Astrocyte (in vitro differentiated cells and primary cell): ENCODE measurements at regions not wholly inside any gene's neighbourhood (a gene's known extent, or its start where the extent isn't known, plus 50 kb on each side); places are given as distances from the start of the nearest gene placed in this dataset.

Experiments used
- DNase-seq: peaks from one replicate; pipeline ENCODE4 v3.0.0-alpha.2; 2010; ENCODE audit warnings: low read depth
- FAIRE-seq: peaks from 2 replicates; lab custom pipeline; 2011; peaks lifted over from hg19 to GRCh38; lab: Jason Lieb, UNC
- H2AFZ ChIP-seq: 2 replicates; pipeline ENCODE4 v1.6.0; 2012; ENCODE audit warnings: low read depth, low read length, inconsistent platforms
- H3K27ac ChIP-seq: 2 replicates; pipeline ENCODE4 v1.5.1; 2011; ENCODE audit warnings: low read depth, low read length, inconsistent platforms
- H3K27me3 ChIP-seq: 2 replicates; pipeline ENCODE4 v1.6.0; 2011; ENCODE audit warnings: low read length, inconsistent platforms; ENCODE audit not compliant: insufficient read depth
- H3K36me3 ChIP-seq: 2 replicates; pipeline ENCODE4 v1.5.1; 2011; ENCODE audit warnings: low read length, inconsistent platforms; ENCODE audit not compliant: insufficient read depth
- H3K4me1 ChIP-seq: 2 replicates; pipeline ENCODE4 v1.5.1; 2011; ENCODE audit warnings: low read length, inconsistent platforms; ENCODE audit not compliant: insufficient read depth
- H3K4me2 ChIP-seq: 2 replicates; pipeline ENCODE4 v1.6.0; 2012; ENCODE audit warnings: low read length, inconsistent platforms
- H3K4me3 ChIP-seq: 2 replicates; pipeline ENCODE4 v1.5.1; 2011; ENCODE audit warnings: low read depth, mild to moderate bottlenecking, low read length, inconsistent platforms; ENCODE audit not compliant: insufficient read depth
- H3K79me2 ChIP-seq: 2 replicates; pipeline ENCODE4 v1.6.0; 2012; ENCODE audit warnings: mild to moderate bottlenecking, low read length, inconsistent platforms; ENCODE audit not compliant: insufficient read depth
- H3K9ac ChIP-seq: 2 replicates; pipeline ENCODE4 v1.6.0; 2012; ENCODE audit warnings: mild to moderate bottlenecking, low read length, inconsistent platforms
- H3K9me3 ChIP-seq: 2 replicates; pipeline ENCODE4 v1.5.1; 2012; ENCODE audit warnings: low read depth, mild to moderate bottlenecking, low read length, inconsistent platforms; ENCODE audit not compliant: insufficient read depth
- H4K20me1 ChIP-seq: 2 replicates; pipeline ENCODE4 v1.6.0; 2012; ENCODE audit warnings: low read length, inconsistent platforms; ENCODE audit not compliant: insufficient read depth
- H3K27ac Mint-ChIP-seq: one replicate; pipeline ENCODE4 v1.8.0; 2021; ENCODE audit warnings: mild to moderate bottlenecking, mixed read lengths; ENCODE audit not compliant: unreplicated experiment
- H3K27me3 Mint-ChIP-seq: one replicate; pipeline ENCODE4 v1.8.0; 2021; ENCODE audit warnings: low read depth, mixed read lengths; ENCODE audit not compliant: unreplicated experiment
- H3K36me3 Mint-ChIP-seq: one replicate; pipeline ENCODE4 v1.8.0; 2021; ENCODE audit warnings: low read depth, mixed read lengths; ENCODE audit not compliant: unreplicated experiment
- H3K4me1 Mint-ChIP-seq: one replicate; pipeline ENCODE4 v1.8.0; 2021; ENCODE audit warnings: low read depth, mixed read lengths; ENCODE audit not compliant: unreplicated experiment
- H3K4me3 Mint-ChIP-seq: one replicate; pipeline ENCODE4 v1.8.0; 2021; ENCODE audit warnings: mild to moderate bottlenecking, moderate library complexity, mixed read lengths; ENCODE audit not compliant: unreplicated experiment
- H3K9me3 Mint-ChIP-seq: one replicate; pipeline ENCODE4 v1.8.0; 2021; ENCODE audit warnings: mild to moderate bottlenecking, mixed read lengths; ENCODE audit not compliant: unreplicated experiment
- EZH2 ChIP-seq: IDR thresholded peaks from 2 replicates; pipeline ENCODE4 v1.6.1; 2012; ENCODE audit warnings: mild to moderate bottlenecking, low read length, inconsistent platforms; ENCODE audit not compliant: insufficient read depth
- TF ChIP-seq, protein P1 (sequence below): IDR thresholded peaks from 2 replicates; pipeline ENCODE4 v1.5.1; 2011; ENCODE audit warnings: low read depth, mild to moderate bottlenecking, inconsistent platforms, low read length, moderate library complexity; ENCODE audit not compliant: insufficient read depth

DNA sequence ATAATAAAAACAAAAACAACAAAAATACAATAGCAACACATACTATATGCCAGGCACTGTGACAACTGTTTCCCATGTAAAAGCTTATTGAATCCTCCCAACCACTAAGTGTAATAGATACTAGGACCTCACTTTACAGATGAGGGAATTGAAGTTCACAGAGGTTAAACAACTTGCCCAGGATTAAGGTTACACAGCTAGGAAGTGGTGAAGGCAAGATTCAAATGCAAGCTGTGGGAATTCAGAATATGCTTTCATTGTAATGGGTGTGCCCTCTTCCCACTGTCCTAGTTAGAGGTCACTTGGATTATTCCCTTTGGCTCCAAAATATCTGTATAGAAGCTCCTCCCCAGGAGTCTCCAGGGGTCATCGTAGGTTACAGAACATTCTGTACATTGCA lies 231.1 kb downstream of the MREG start:
- no peak overlapping the region for H3K9ac ChIP-seq
- H3K4me1 ChIP-seq = peaks cover 17% of the 10 kb centered on the region
- H3K79me2 ChIP-seq = no peaks in the 10 kb centered on the region
- peaks cover 14% of the 10 kb centered on the region for H3K4me1 Mint-ChIP-seq
- DNase-seq (no peak), FAIRE-seq (no peak)
- no peaks in the 10 kb centered on the region for H3K9me3 ChIP-seq
- TF ChIP-seq EZH2 = no peak
- TF ChIP-seq, protein P1, sequence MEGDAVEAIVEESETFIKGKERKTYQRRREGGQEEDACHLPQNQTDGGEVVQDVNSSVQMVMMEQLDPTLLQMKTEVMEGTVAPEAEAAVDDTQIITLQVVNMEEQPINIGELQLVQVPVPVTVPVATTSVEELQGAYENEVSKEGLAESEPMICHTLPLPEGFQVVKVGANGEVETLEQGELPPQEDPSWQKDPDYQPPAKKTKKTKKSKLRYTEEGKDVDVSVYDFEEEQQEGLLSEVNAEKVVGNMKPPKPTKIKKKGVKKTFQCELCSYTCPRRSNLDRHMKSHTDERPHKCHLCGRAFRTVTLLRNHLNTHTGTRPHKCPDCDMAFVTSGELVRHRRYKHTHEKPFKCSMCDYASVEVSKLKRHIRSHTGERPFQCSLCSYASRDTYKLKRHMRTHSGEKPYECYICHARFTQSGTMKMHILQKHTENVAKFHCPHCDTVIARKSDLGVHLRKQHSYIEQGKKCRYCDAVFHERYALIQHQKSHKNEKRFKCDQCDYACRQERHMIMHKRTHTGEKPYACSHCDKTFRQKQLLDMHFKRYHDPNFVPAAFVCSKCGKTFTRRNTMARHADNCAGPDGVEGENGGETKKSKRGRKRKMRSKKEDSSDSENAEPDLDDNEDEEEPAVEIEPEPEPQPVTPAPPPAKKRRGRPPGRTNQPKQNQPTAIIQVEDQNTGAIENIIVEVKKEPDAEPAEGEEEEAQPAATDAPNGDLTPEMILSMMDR = no peak
- H3K4me2 ChIP-seq = no peak overlapping the region
- H3K27ac Mint-ChIP-seq = peak overlapping the region; percentile 28
- no peak overlapping the region for H3K4me3 ChIP-seq
- no peaks in the 10 kb centered on the region for H3K27me3 ChIP-seq
- no peak overlapping the region for H3K27ac ChIP-seq
- H3K27me3 Mint-ChIP-seq = no peaks in the 10 kb centered on the region
- H3K36me3 Mint-ChIP-seq = peaks cover 2% of the 10 kb centered on the region
- H4K20me1 ChIP-seq = no peaks in the 10 kb centered on the region
- H3K9me3 Mint-ChIP-seq = peaks cover 5% of the 10 kb centered on the region
- H3K36me3 ChIP-seq = no peaks in the 10 kb centered on the region
- no peak overlapping the region for H2AFZ ChIP-seq
- H3K4me3 Mint-ChIP-seq = no peak overlapping the region

DNA sequence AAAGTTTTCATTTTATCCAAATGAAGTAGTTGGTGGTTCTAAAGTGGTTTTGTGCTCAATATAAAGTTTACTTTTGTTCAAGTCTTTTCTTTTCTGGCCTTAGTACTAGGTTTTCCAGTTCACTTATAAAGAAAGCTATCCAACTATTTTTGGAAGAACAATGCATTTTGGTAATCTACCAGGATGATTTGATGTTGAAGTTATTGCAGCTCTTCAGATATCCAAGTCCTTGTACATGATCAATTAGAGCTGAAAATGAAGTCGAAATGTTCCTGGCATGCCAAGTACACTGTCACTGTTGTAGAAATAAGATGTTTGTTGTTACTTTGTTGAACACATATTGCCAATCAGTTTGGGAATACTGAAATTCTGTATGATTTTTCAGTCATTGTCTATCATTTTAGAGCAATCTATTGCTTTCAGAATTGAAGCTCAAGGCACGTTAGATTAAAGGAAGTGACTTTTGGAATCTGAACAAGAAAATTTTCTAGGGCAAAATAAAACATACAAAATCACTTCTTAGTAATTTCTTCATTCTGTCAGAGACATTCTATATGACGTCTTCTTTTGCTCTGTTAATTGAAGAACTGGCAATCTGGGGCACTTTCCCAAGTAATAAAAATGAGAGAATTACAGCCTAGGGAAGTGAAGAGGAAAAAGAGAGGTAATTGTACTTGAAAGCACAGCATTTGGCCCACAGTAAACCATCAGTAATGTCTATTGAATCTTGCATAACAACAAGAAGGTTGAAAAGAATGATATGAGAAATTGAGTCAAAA lies 232.3 kb downstream of the MREG start:
- H3K9ac ChIP-seq = no peak overlapping the region
- H3K4me1 ChIP-seq = peaks cover 14% of the 10 kb centered on the region
- TF ChIP-seq, protein P1 = no peak
- no peak for TF ChIP-seq EZH2
- H3K27me3 Mint-ChIP-seq = no peaks in the 10 kb centered on the region
- H4K20me1 ChIP-seq = no peaks in the 10 kb centered on the region
- no peak overlapping the region for H3K27ac ChIP-seq
- DNase-seq = no peak
- no peak for FAIRE-seq
- H3K79me2 ChIP-seq = no peaks in the 10 kb centered on the region
- H3K4me3 Mint-ChIP-seq = no peak overlapping the region
- no peak overlapping the region for H3K27ac Mint-ChIP-seq
- H3K4me2 ChIP-seq = no peak overlapping the region
- H3K36me3 Mint-ChIP-seq = peaks cover 2% of the 10 kb centered on the region
- no peak overlapping the region for H2AFZ ChIP-seq
- H3K9me3 ChIP-seq = no peaks in the 10 kb centered on the region
- H3K4me3 ChIP-seq = no peak overlapping the region
- H3K4me1 Mint-ChIP-seq = peaks cover 20% of the 10 kb centered on the region
- H3K9me3 Mint-ChIP-seq = peaks cover 5% of the 10 kb centered on the region
- no peaks in the 10 kb centered on the region for H3K36me3 ChIP-seq
- no peaks in the 10 kb centered on the region for H3K27me3 ChIP-seq

DNA sequence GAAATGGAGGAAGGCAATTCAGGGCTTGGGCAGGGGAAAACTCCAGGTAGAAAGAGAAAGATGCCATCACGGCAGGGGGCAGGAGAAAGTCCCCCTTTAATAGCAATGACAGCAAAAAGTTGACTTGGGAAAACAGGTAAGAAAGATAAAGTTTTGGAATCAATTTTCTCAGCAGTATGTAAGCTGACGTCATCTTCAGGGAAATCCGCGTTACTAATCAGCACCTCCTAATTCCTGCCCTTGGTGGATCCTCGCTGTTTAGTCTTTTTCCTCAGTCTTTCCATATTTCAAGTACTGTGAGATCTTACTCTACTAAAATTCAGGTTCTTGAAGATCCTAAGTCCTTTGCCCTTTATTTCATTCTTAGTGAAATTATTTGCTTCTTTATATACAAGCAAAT lies 233.0 kb downstream of the MREG start:
- H3K9me3 ChIP-seq = no peaks in the 10 kb centered on the region
- Mint-ChIP-seq H3K4me3 (no peak overlapping the region), H3K27me3 (no peaks in the 10 kb centered on the region), H3K9me3 (peaks cover 7% of the 10 kb centered on the region), H3K27ac (no peak overlapping the region), H3K36me3 (peaks cover 2% of the 10 kb centered on the region), H3K4me1 (peaks cover 20% of the 10 kb centered on the region)
- TF ChIP-seq, protein P1 = no peak
- no peak for TF ChIP-seq EZH2
- no peak overlapping the region for H3K4me2 ChIP-seq
- no peaks in the 10 kb centered on the region for H3K27me3 ChIP-seq
- DNase-seq = no peak
- no peaks in the 10 kb centered on the region for H3K79me2 ChIP-seq
- no peak for FAIRE-seq
- H3K9ac ChIP-seq = no peak overlapping the region
- H3K4me3 ChIP-seq = no peak overlapping the region
- H3K4me1 ChIP-seq = peaks cover 14% of the 10 kb centered on the region
- H3K27ac ChIP-seq = no peak overlapping the region
- no peak overlapping the region for H2AFZ ChIP-seq
- H4K20me1 ChIP-seq = no peaks in the 10 kb centered on the region
- H3K36me3 ChIP-seq = no peaks in the 10 kb centered on the region
